ENCODE measurements at regions not wholly inside any gene's neighbourhood (a gene's known extent, or its start where the extent isn't known, plus 50 kb on each side); places are given as distances from the start of the nearest gene placed in this dataset.

GRCh38 chr4:86450861-86451260, 91.0 kb upstream of the MAPK10 start:
- Histone ChIP-seq H3K23ac (ENCODE audit: insufficient read length, low read depth, low read length) (no peak overlapping the region), H3K23me2 (ENCODE audit: insufficient read length, low read depth, low read length, poor library complexity, severe bottlenecking) (no peaks in the 10 kb centered on the region), H3K4me1 (ENCODE audit: insufficient read depth, low read length) (peaks cover 5% of the 10 kb centered on the region; the same call in 1 of the 2 replicates), H3K79me2 (ENCODE audit: insufficient read depth, low read length) (no peaks in the 10 kb centered on the region), H4K5ac (ENCODE audit: insufficient read length, low read depth, low read length) (no peak overlapping the region), H3K27ac (ENCODE audit: insufficient read length, low read depth, low read length) (no peak overlapping the region), H3K27me3 (ENCODE audit: insufficient read depth, low read length) (no peaks in the 10 kb centered on the region), H2BK120ac (ENCODE audit: low read depth, low read length, poor library complexity, severe bottlenecking) (no peak overlapping the region), H2BK15ac (ENCODE audit: low read depth, low read length) (no peak overlapping the region), H2BK12ac (ENCODE audit: insufficient read length, low read depth, low read length) (no peak overlapping the region), H3T11ph (ENCODE audit: low read length) (no peak overlapping the region), H3K18ac (ENCODE audit: insufficient read length, low read depth, low read length) (no peak overlapping the region), H3K56ac (ENCODE audit: insufficient read length, low read depth, low read length) (no peak overlapping the region), H3K14ac (ENCODE audit: insufficient read depth, low read length) (no peak overlapping the region), H2AFZ (ENCODE audit: low read length) (no peak overlapping the region), H2BK5ac (ENCODE audit: insufficient read length, low read length) (no peak overlapping the region), H3K79me1 (ENCODE audit: insufficient read depth, low read depth, low read length, poor library complexity, severe bottlenecking) (no peaks in the 10 kb centered on the region), H4K8ac (replicated peaks; ENCODE audit: insufficient read length, low read depth, low read length) (no peak overlapping the region), H3K4ac (ENCODE audit: low read depth, low read length) (no peak overlapping the region), H3K4me2 (ENCODE audit: insufficient read depth, insufficient read length, low read length) (no peak overlapping the region), H3K9ac (ENCODE audit: extremely low read depth, insufficient read length, low read length) (no peak overlapping the region), H4K91ac (ENCODE audit: insufficient read length, low read depth, low read length) (no peak overlapping the region), H2AK5ac (ENCODE audit: insufficient read length, low read length) (no peak overlapping the region), H2BK20ac (ENCODE audit: low read depth, low read length, poor library complexity, severe bottlenecking) (no peak overlapping the region), H4K20me1 (ENCODE audit: control insufficient read depth, insufficient read depth, insufficient read length) (no peaks in the 10 kb centered on the region), H3K9me3 (ENCODE audit: control insufficient read depth, low read depth, low read length) (no peaks in the 10 kb centered on the region)
- Mint-ChIP-seq H3K27me3 (ENCODE audit: low read depth) (no peaks in the 10 kb centered on the region), H3K36me3 (ENCODE audit: insufficient read depth in 1 of 3, low read depth in 3 of 3) (peaks cover 8 to 31% (median 12%) of the 10 kb centered on the region in 3 experiments; a peak in 6 of 7 replicates), H3K4me3 (no peak overlapping the region), H3K4me1 (peaks cover 64% of the 10 kb centered on the region in 2 experiments), H3K27ac (peak overlapping the region in 2 of 3 experiments; percentile 41 to 97; a peak in 4 of 7 replicates), H3K9me3 (peaks cover 7 to 10% of the 10 kb centered on the region in 2 experiments)
- TF ChIP-seq, protein P1, sequence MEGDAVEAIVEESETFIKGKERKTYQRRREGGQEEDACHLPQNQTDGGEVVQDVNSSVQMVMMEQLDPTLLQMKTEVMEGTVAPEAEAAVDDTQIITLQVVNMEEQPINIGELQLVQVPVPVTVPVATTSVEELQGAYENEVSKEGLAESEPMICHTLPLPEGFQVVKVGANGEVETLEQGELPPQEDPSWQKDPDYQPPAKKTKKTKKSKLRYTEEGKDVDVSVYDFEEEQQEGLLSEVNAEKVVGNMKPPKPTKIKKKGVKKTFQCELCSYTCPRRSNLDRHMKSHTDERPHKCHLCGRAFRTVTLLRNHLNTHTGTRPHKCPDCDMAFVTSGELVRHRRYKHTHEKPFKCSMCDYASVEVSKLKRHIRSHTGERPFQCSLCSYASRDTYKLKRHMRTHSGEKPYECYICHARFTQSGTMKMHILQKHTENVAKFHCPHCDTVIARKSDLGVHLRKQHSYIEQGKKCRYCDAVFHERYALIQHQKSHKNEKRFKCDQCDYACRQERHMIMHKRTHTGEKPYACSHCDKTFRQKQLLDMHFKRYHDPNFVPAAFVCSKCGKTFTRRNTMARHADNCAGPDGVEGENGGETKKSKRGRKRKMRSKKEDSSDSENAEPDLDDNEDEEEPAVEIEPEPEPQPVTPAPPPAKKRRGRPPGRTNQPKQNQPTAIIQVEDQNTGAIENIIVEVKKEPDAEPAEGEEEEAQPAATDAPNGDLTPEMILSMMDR (conservative IDR thresholded peaks at IDR 0.05): no peak
- no peak for DNase-seq
- no CpG with 5 or more reads among the region's 3 CpGs for WGBS (ENCODE audit: extremely low coverage, insufficient read length, low lambda C conversion rate)

Measured in H9 (cell line).